GM18861 (cell line): ENCODE measurements at regions not wholly inside any gene's neighbourhood (a gene's known extent, or its start where the extent isn't known, plus 50 kb on each side); places are given as distances from the start of the nearest gene placed in this dataset.
A peak's percentile ranks its signal among the peaks of the same experiment; 100 is the strongest.

Experiments
- ATAC-seq: cut with Tn5 transposase; IDR thresholded peaks from one replicate; pipeline ENCODE4 v1.9.1; 2021; ENCODE audit not compliant: unreplicated experiment

DNA sequence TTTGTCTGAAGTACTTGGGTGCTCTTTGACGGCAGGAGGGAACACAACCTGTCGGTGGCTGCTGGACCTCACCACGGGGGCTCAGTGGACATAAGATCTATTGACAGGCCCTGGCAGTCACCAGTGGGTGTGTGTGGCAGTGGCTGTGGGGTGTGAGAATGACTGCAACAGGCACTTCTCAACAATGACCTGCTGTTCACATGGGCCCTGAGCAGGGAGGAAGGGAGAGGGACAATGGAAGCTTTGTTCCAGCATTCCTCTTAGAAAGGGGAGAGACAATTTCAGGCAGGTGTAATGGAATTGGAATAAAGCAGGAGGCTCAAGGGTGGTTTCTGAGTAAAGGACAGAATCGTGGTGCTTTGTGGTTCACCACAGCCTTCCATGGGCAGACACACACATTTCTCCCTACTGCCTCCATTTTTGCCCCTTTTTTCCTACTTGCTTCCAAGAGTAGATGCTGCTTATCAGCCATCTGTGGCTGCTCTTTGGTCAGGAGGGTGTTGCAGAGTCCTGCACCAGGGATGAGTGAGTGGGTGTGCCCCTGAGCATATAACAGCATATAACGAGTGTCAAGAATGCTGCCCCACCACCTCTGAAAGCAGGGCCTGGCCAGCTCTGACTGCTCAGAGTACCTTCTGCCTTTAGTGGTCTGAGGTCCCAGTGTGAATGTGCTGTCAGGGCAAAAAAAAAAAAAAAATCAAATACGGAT is 267.7 kb downstream of the RASSF9 start:
- no peak for ATAC-seq

DNA sequence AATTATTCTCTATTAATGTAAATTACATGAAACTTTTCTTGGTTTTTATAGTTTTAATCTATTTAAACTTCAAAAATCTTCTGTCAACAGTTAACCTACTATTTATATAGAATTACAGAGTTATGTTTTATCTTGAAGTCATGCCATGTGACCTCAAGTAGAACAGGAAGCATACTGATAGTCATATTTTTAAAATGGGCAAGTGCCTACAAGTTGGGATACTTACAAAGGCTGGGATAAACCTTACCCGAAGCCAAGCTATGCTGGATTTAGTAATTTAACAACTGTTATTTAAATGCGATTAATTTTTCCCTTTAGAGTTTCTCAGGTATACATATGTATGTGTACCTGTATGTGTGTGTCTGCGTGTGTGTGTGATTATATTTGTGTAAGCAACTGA is 266.9 kb downstream of the RASSF9 start:
- no peak for ATAC-seq

DNA sequence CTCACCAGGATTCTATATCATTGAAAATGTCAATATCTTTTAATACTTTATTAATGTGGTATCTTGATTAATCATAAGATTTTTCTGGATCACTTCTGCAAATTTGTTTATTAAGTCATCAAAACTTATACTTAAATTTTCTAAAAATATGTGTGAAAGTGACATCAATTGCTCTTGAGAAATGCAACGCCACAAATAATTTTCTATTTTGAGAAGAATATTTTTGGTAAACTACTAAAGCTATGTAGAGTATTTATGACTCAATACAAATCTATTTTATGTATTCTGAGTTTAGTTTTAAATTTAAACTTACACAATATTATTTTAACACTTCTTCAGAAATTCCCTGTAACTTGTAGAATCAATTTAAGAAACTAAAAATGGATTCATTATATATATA is 263.3 kb downstream of the RASSF9 start:
- no peak for ATAC-seq

DNA sequence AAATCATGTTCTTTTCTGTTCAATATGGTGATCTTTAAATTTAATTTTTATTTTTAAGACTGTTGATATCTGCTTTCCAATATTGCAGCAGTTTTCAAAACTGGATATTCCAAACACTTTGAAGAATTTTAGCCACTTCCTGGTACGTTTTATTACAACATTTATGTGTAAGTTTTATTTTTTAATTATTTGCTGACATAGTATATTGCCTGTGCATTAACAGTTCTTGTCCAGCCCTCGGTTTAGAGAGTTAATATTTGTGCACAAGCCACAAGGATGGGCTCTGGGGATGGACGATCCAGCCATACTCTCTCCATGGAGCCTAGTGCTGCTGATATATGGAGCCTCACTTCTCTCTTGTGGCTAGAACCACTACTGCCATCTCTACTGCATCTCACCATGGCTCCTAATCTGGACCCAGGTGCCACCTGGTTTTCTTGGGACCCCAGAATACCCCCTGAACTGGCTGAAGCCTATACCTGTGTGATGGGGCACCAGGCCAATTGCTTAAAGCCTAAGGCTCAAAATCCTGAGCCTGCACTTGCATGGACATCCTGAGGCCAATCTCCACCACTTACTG is 262.5 kb downstream of the RASSF9 start:
- ATAC-seq: no peak

DNA sequence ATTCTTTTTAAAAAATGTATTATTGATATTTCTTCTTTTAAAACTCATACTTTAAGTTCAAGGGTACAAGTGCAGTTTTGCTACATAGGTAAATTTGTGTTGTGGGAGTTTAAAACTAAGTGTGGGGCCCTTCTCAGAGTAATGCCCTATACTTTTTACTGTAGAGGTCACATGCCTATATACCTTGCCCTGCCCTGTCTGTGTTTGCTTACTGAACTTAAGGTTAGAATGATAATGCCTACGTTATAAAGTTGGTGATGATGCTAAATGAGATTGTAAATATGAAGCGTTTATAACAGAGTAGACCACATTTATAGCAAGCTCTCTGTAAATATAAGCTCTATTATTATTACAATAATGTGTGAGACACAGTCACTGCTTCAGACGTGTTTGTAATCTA is 261.9 kb downstream of the RASSF9 start:
- no peak for ATAC-seq

DNA sequence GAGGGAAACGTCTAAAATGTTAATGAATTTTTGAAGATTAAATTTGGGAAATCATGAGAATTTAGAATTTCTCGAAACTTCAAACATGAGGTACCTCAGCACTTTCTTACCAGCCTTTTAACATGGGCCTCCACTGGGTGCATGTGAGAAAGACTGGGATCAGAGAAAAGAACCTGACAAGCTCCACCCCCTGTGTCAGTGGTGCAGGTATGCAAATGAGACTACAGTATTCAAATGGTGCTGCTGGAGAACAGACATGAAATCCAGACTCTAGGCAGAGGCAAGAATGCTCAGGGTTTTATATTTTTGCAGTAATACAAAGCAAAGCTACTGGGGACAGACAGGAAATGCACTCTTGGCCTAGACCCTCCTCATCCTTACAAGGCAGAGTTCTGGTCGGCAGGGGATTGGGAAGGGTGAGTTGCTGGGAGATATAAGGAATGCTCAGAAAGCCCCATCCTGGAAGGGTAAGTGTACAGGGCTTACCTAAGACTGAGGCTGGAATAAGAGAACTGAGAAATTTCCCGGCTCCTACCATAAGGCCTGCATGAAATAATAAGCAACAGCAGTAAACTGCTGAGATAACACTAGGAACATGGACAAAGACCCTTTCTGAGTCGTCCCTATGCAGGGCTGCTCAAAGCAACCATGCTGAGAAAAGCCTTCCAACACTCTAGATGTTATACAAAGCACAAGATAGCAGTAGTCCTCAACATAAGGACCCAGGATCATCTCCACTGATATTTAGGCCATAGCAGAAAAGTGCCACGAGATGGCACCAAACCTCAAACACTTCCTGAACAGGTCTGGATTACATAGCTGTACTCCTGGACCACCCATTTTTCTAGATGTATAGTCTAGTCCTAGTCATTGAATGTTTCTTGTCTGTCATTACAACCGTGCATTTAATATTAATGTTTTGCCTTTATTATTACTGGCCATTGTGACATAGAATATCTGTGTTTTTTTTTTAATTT is 260.8 kb downstream of the RASSF9 start:
- peak; percentile 98 for ATAC-seq

DNA sequence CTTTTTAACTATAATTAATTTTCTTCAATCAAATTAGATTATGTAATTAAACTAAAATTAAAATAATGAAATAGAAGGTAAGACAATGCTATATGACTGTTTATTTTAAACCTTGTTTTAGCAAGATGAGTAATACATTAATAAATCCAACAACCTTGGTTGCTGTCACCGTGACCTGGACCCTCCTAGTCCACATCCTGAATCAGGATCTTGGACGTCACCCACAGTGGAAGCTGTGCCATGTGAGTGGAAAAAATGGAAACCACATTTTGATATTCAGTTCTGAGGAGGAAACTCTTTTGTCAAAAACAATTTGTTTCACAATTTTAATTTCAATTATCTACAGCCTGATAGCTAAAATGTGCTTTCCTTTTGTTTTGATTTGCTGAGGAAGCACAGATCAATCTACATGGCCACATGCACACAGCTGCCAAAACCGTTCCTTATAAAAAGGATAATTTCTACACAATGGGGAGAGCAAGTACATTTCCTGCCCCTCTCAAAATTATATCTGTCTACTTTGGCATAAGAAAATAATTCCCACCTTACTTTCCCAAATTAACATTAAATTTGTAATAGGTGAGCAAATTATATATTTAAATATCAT is 255.5 kb downstream of the RASSF9 start:
- no peak for ATAC-seq

DNA sequence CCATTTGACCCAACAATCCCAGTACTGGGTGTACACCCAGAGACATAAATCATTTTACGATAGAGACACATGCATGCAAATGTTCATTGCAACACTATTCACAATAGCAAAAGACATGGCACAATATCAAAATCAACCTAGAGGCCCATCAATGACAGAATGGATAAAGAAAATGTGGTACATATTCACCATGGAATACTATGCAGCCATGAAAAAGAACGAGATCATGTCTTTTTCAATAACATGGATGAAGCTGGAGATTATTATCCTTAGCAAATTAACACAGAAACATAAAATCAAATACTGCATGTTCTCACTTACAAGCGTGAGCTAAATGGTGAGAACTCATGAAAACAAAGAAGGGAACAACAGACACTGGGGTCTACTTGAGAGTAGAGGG is 249.1 kb downstream of the RASSF9 start:
- no peak for ATAC-seq

DNA sequence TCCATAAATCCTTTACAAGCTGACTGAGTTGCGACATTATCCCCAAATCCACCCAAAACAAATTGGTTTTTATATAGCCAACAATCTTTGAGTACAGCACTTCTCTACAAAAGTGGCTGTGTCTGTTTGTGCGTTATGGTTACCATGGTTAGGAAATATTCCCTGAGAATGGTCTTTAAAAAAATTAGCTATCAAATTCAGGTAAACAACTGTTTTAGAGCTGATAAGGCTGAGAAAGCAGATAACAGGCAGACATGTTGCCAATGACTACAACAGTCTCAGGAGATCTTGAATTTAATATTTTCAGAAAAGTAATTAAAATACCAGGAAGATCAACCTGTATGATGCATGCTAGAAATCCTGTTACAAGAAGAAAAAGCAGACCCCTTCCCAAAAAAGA is 248.0 kb downstream of the RASSF9 start:
- no peak for ATAC-seq

DNA sequence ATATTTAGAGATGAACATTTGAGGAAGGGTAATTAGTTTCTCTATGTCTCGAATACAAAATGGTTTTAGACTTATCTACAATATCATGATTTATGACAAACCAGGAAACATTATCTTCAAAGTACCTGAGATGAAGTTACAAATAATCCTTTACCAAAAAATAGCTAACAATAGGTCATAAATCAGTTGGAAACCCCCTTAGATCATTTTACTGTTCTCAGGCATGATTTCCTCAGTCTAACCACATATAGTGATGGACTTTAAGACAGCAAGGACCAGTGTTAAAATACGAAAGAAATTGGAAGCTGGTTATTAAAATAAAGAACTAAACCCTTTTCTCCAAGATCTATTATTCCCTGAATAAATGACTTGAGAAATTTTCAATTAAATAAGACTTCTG is 235.4 kb downstream of the RASSF9 start:
- ATAC-seq: no peak

DNA sequence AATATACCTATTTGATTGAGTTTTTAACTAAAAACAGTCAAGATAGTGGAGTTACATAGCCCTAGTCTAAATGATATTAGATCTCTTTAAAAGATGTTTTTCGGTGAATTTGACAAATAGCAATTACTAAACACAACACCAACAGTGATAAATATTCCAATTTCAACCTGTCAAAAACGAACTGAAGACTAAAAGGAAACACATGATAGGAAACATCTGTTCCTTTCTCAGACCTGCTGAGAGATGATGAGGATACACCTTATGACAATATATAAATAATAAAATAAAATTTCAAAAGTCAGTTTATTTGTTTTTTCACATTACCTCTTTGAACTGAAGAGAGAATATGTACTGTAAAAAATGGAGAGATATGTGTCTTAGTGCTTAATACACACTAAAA is 232.7 kb downstream of the RASSF9 start:
- no peak for ATAC-seq

DNA sequence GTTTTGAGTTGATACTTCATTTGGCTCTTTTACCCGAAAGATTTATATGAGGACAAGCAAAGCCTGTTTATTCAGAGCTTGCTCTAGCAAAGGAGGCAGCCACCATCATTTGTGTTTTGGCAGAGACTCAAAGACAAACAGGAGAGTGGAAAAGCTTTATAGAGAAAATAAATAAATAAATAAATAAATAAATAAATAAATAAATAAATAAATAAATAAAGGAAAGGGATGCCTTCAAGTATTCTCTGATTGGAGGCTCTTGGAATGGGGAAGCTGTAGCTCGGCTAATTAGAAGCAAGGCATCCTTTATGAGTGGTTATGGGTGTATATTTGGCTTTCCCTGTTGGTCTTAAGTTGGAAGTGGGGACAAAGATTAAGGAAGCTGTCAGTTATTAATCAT is 229.8 kb downstream of the RASSF9 start:
- ATAC-seq: no peak

DNA sequence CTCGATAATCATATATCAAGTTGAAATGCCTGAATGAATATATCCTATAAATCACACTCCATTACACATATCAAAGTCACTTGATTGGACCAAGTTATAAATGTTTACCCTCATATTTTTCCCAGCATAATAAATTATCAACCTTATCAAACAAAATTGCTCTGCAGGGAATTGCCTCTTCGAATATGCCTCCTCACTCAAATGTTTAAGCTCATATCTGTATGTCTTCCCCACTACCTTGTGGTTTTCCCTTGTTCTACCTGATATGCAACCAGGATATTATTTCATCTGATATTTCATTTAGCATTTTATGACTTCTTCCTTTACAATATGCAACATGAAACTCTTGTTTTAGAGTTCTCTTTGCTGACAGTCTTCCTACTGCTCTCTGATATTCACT is 226.4 kb downstream of the RASSF9 start:
- no peak for ATAC-seq

DNA sequence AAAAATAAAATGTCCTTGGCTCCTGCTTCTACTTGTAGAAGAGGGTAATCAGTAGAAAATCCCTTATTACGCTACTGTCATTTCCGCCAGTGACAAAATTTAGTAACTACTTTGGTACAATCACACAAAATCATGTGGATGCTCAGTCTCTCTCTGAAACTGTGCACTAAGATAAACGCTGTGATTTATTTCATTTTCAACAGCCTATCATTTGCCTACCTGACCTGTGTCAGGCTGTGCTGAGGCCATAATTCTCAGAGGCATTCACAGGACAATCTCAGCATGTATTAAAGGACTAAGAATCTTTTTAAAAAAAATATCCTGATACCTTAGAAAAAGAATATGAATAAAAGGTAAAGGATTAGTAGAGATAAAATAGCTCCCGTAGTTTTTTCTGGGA is 226.0 kb downstream of the RASSF9 start:
- no peak for ATAC-seq

DNA sequence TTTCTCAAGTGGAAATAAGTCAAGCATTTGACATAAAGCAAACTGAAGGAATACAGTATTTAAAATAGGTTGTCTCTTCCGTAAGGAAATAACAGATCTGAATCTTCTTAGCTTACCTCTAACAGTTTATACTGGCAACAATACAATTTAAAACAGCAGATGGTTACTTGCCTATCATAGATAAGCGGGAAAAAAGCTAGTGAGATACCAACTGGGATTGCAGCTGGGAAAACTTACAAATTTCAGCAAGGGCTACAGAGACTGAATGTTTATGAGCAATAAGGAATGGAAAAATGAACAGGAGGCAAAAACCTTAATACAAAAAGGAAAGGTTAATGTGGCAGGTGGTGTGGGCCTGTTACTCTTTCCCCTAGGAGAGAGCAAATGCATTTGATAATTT is 220.0 kb downstream of the RASSF9 start:
- ATAC-seq: no peak

DNA sequence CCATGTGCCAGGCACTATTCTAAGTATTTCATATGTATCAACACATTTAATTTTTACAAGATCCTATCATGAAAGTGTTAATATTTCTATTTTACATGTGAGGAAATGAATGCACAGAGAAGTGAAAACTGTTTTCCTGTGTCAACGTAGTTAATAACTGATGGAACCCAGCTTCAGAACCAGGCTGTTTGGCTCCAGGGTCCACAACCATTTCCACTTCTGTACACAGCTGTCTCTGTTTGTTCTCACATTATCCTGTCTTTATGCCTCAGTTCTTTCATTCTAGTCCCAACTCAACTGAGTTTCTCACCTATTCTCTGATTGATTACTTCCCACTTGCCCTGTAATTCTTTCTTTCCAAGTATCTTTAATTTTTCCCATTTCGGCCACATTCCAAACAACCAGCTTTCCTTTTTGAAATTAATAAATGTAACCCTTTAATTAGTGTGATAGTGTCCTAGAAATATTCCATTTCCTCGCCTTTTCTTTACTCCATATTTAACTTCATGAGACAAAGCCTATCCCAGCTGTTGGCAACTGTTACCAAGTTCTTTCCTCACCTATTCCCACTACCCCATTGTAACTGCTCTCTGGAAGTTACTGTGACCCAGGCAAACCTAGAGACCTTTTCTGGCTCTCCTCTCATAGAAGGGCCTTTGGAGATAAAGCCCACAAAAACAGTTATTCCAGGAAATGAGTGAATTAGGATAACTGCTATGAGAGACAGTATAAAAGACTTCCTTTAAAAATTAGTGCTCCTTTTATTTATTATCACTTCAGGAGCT is 218.7 kb downstream of the RASSF9 start:
- ATAC-seq: no peak

DNA sequence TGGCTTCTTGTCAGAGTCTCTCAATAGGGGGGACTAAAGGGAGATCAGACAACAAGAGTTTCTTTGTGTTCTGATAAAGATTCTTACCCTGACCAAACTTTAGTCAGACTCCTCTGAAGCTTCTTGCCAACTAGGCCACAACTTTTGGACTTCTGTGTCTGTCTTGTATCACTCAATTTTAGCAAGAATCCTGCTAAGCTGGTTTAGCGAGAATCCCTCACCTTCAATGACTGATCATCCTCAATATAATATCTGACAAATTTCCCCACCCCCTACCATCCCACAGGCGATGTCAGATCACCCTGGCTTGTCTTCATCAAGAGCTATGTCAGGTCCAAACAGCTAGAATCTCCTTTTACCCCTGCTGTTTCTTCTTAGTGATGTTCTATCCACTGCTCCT is 215.2 kb downstream of the RASSF9 start:
- ATAC-seq: no peak

DNA sequence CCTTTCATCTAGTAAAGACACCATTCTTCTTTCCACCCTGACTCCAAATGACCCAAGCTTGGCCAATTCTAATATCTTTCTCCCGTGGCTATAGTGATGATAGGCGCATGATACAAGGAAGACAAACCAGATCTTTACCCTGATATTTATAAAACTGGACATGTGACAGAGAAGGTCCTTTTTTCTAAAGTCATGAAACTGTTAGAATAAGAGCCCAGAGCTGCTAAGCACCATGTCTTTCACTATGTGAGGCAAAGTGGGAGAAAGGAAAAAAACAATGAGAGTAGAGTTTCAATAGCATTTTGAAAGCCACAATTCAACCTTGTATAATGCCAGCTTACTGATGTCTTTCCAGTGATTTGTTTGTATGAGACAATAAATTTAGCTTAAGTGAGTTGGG is 212.4 kb downstream of the RASSF9 start:
- ATAC-seq: no peak

DNA sequence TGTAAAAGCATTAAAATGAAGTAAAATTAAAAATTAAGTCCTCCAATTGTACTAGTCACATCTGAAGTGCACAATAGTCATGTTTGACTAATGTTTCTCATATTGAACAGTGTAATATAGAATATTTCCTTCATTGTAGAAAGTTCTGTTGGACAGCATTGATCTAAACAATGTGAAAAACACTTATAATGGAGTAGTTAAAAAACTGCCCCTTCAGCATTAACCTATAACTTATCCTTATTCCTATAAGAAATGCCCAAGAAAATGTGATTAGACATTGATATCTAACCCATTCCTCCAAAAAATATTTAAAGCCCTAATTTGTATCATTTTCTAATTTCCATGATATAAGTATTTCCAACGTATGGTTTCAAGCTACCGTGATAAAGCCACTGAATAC is 210.7 kb downstream of the RASSF9 start:
- no peak for ATAC-seq

DNA sequence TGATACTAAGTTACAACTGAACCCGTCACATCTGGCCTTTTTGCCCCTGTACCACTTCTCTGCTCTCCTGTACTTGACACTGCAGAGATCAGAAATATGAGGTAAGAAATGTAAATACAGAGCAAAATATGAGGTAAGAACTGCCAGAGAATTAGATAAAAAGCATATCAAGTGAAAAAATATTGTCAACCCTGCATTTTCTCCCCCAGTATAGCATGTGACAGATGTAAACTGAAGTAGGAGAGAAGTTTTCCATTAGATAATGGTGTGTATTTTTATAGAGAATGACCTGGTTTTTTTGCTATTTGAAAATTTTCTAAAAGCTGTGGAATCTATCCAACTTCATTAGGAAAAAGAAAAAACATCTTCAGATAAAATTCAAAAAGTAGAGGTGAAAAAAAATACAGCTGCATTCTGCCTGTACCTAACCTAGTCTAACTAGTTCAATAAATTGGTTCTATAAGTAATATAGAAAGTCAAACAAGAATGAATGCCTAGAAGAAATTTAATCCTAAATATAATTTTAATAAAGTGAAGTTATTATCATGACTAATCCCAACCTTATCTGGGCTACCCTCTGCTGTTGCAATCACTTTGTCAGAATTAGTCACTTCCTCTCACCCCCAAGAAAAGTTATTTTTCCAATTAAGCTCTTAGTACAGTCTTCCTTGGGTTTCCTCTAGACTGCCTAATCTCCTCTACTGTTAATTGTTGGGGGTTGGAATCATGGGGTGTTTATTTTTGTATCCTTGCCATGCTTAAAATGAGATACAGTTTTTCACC is 210.0 kb downstream of the RASSF9 start:
- ATAC-seq: no peak
